ENCODE measurements at regions not wholly inside any gene's neighbourhood (a gene's known extent, or its start where the extent isn't known, plus 50 kb on each side); places are given as distances from the start of the nearest gene placed in this dataset.
"Not testable (repeated sequence)": the region's sequence is repeated elsewhere in the genome, so short reads cannot be mapped to it uniquely, and the experiment has no call there.

DNA sequence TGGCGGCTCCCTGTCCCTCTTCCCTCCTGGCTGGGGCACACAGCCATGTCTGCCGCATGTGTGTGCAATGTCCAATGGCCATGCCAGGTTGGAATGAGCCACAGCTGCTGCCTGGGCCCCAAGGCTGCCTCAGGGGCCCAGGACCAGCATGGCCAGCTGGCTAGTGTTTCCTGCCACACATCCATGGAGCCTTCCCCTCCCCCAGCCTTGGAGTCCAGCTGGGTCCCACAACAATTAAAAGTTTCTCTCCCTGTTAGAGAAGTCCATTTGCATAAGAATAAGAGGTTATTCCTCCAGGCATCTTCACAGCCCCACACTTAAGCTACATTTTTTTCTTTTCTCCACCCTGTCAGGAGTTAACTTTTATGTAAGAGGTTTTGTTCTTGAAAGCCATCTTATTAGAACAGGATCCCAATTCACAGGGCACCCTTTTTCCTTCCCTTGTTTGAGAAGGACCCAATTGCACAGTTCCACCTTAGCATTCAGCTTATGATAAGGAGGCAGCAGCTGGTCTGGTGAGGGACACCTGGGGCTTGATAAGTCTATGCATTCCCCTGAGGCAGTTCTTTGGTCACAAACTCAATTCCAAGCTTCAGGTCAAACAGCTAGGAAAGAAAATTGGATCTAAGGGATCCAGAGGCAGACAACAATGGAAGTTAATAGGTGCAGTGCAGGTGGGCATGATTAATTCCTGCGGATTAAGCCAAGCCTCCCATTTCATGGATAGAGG is 963.3 kb upstream of the GRIA3 start:
- Histone ChIP-seq H3K4me2 (replicated peaks; ENCODE audit: low read depth, low read length, poor library complexity, severe bottlenecking) (no peak overlapping the region), H3K9ac (ENCODE audit: low read length) (no peak overlapping the region), H3K27ac (ENCODE audit: low read length in 2 of 2) (no peak overlapping the region), H3K27me3 (replicated peaks in 1 of 4; ENCODE audit: control extremely low read depth in 1 of 4, control insufficient read depth in 3 of 4, insufficient read depth in 4 of 4, low read length in 3 of 4) (no peaks in the 10 kb centered on the region), H2AFZ (ENCODE audit: insufficient read depth, low read depth, low read length, poor library complexity, severe bottlenecking) (no peak overlapping the region), H4K20me1 (ENCODE audit: control insufficient read depth, insufficient read depth, low read length, poor library complexity, severe bottlenecking) (no peaks in the 10 kb centered on the region), H3K4me1 (ENCODE audit: control insufficient read depth in 2 of 2, insufficient read depth in 2 of 2, low read length in 2 of 2) (no peaks in the 10 kb centered on the region), H3K36me3 (replicated peaks in 1 of 2; ENCODE audit: control extremely low read depth in 1 of 2, control insufficient read depth in 1 of 2, extremely low read depth in 1 of 2, insufficient read depth in 2 of 2, low read length in 1 of 2) (no peaks in the 10 kb centered on the region), H3K79me2 (ENCODE audit: control insufficient read depth, insufficient read depth, low read length) (no peaks in the 10 kb centered on the region), H3K4me3 (ENCODE audit: control extremely low read depth in 1 of 5, extremely low read depth in 1 of 5, insufficient read depth in 1 of 5, low read depth in 2 of 5, low read length in 4 of 5) (no peak overlapping the region), H3K9me3 (ENCODE audit: control extremely low read depth in 1 of 3, control insufficient read depth in 2 of 3, insufficient read depth in 1 of 3, low read length in 2 of 3) (peaks cover 0 to 3% (median 0%) of the 10 kb centered on the region in 3 donors)
- DNase-seq (no peak), ATAC-seq (ENCODE audit: low read depth) (no peak)
- Mint-ChIP-seq H3K4me3 (no peak overlapping the region), H3K27ac (no peak overlapping the region), H3K27me3 (no peaks in the 10 kb centered on the region), H3K9me3 (ENCODE audit: insufficient read depth) (peaks cover 2% of the 10 kb centered on the region), H3K4me1 (no peaks in the 10 kb centered on the region)
- TF ChIP-seq CTCF (IDR thresholded peaks at IDR 0.05) (no peak), EZH2 (IDR thresholded peaks at IDR 0.05; ENCODE audit: borderline replicate concordance, insufficient read depth, low read depth, low read length, poor library complexity, severe bottlenecking) (no peak)
- ChIA-PET CTCF (no interaction called here), POLR2A (no interaction called here)
- intact Hi-C loops (cut with micrococcal nuclease), result no loop called here
- no CpG with 5 or more reads among the region's 3 CpGs for WGBS (ENCODE audit: insufficient coverage)

DNA sequence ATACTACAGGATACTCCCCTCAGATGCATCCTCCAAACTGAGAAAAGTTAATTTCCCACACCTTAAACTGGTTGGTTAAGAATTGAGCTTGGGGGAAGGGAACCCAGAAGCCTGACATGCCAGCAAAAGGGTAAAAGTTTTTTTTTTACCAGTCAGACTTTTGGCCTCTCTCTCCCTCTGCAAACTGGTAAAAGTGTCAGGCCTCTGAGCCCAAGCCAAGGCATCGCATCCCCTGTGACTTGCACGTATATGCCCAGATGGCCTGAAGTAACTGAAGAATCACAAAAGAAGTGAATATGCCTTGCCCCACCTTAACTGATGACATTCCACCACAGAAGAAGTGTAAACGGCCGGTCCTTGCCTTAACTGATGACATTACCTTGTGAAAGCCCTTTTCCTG is 962.3 kb upstream of the GRIA3 start:
- H3K9me3 Mint-ChIP-seq (ENCODE audit: insufficient read depth); H3K9me3 ChIP-seq (ENCODE audit: control extremely low read depth in 1 of 3, control insufficient read depth in 2 of 3, insufficient read depth in 1 of 3, low read length in 2 of 3); H3K27ac ChIP-seq (ENCODE audit: low read length in 2 of 2); H3K27ac Mint-ChIP-seq; H3K4me2 ChIP-seq (replicated peaks; ENCODE audit: low read depth, low read length, poor library complexity, severe bottlenecking); H3K79me2 ChIP-seq (ENCODE audit: control insufficient read depth, insufficient read depth, low read length); DNase-seq; H3K4me3 Mint-ChIP-seq; H3K4me1 ChIP-seq (ENCODE audit: control insufficient read depth in 2 of 2, insufficient read depth in 2 of 2, low read length in 2 of 2); H3K9ac ChIP-seq (ENCODE audit: low read length); H3K4me1 Mint-ChIP-seq; H2AFZ ChIP-seq (ENCODE audit: insufficient read depth, low read depth, low read length, poor library complexity, severe bottlenecking); H3K27me3 ChIP-seq (replicated peaks in 1 of 4; ENCODE audit: control extremely low read depth in 1 of 4, control insufficient read depth in 3 of 4, insufficient read depth in 4 of 4, low read length in 3 of 4); H3K27me3 Mint-ChIP-seq; POLR2A ChIA-PET; CTCF ChIA-PET; H4K20me1 ChIP-seq (ENCODE audit: control insufficient read depth, insufficient read depth, low read length, poor library complexity, severe bottlenecking); ATAC-seq (ENCODE audit: low read depth); H3K4me3 ChIP-seq (ENCODE audit: control extremely low read depth in 1 of 5, extremely low read depth in 1 of 5, insufficient read depth in 1 of 5, low read depth in 2 of 5, low read length in 4 of 5); H3K36me3 ChIP-seq (replicated peaks in 1 of 2; ENCODE audit: control extremely low read depth in 1 of 2, control insufficient read depth in 1 of 2, extremely low read depth in 1 of 2, insufficient read depth in 2 of 2, low read length in 1 of 2); intact Hi-C loops (cut with micrococcal nuclease): not testable (repeated sequence)
- 50% methylated on average over 2 of the region's 4 CpGs for WGBS (ENCODE audit: insufficient coverage)

- intact Hi-C loops (cut with micrococcal nuclease); H3K79me2 ChIP-seq (ENCODE audit: control insufficient read depth, insufficient read depth, low read length); H2AFZ ChIP-seq (ENCODE audit: insufficient read depth, low read depth, low read length, poor library complexity, severe bottlenecking); H3K4me3 ChIP-seq (ENCODE audit: control extremely low read depth in 1 of 5, extremely low read depth in 1 of 5, insufficient read depth in 1 of 5, low read depth in 2 of 5, low read length in 4 of 5); H3K27ac ChIP-seq (ENCODE audit: low read length in 2 of 2); H3K27me3 ChIP-seq (replicated peaks in 1 of 4; ENCODE audit: control extremely low read depth in 1 of 4, control insufficient read depth in 3 of 4, insufficient read depth in 4 of 4, low read length in 3 of 4); POLR2A ChIA-PET; H3K9ac ChIP-seq (ENCODE audit: low read length); DNase-seq; H3K36me3 ChIP-seq (replicated peaks in 1 of 2; ENCODE audit: control extremely low read depth in 1 of 2, control insufficient read depth in 1 of 2, extremely low read depth in 1 of 2, insufficient read depth in 2 of 2, low read length in 1 of 2); H3K27ac Mint-ChIP-seq; H3K4me1 ChIP-seq (ENCODE audit: control insufficient read depth in 2 of 2, insufficient read depth in 2 of 2, low read length in 2 of 2); H4K20me1 ChIP-seq (ENCODE audit: control insufficient read depth, insufficient read depth, low read length, poor library complexity, severe bottlenecking); CTCF ChIA-PET; H3K27me3 Mint-ChIP-seq; H3K9me3 Mint-ChIP-seq (ENCODE audit: insufficient read depth); H3K4me3 Mint-ChIP-seq; ATAC-seq (ENCODE audit: low read depth); H3K4me2 ChIP-seq (replicated peaks; ENCODE audit: low read depth, low read length, poor library complexity, severe bottlenecking); H3K4me1 Mint-ChIP-seq; H3K9me3 ChIP-seq (ENCODE audit: control extremely low read depth in 1 of 3, control insufficient read depth in 2 of 3, insufficient read depth in 1 of 3, low read length in 2 of 3): not testable (repeated sequence)
- WGBS (ENCODE audit: insufficient coverage), result no CpG with 5 or more reads among the region's 9 CpGs
These were observed 959.9 kb upstream of the GRIA3 start for GRCh38 chrX:122224137-122224536.

Measured in B cell (primary cell).